Umbilical cord (tissue), 1 donor: ENCODE measurements at regions not wholly inside any gene's neighbourhood (a gene's known extent, or its start where the extent isn't known, plus 50 kb on each side); places are given as distances from the start of the nearest gene placed in this dataset.

ENCODE experiments used
- DNase-seq: peaks from one replicate; pipeline ENCODE4 v3.0.0-alpha.2; 2015; ENCODE audit warnings: low spot score

GRCh38 chr13:111893607-111894443, 173.1 kb upstream of the SOX1 start:
- DNase-seq, result no peak

- DNase-seq, result no peak
Observed at GRCh38 chr13:111895896-111896821, 170.8 kb upstream of the SOX1 start.

GRCh38 chr13:111897178-111897845, 169.6 kb upstream of the SOX1 start:
- DNase-seq, result no peak

GRCh38 chr13:111897846-111898215, 169.1 kb upstream of the SOX1 start:
- DNase-seq, result no peak

- DNase-seq, result no peak
Observed at GRCh38 chr13:111898956-111899713, 167.8 kb upstream of the SOX1 start.

GRCh38 chr13:111899714-111900389, 167.1 kb upstream of the SOX1 start:
- DNase-seq, result no peak

GRCh38 chr13:111900390-111901131, 166.4 kb upstream of the SOX1 start:
- DNase-seq, result no peak

GRCh38 chr13:111901267-111901915, 165.6 kb upstream of the SOX1 start:
- no peak for DNase-seq

GRCh38 chr13:111902726-111903125, 164.2 kb upstream of the SOX1 start:
- no peak for DNase-seq

- DNase-seq, result no peak
Observed at GRCh38 chr13:111903143-111903542, 163.8 kb upstream of the SOX1 start.

- DNase-seq, result no peak
Observed at GRCh38 chr13:111904166-111904565, 162.8 kb upstream of the SOX1 start.

- no peak for DNase-seq
Observed at GRCh38 chr13:111904701-111905608, 162.0 kb upstream of the SOX1 start.

GRCh38 chr13:111905609-111905945, 161.4 kb upstream of the SOX1 start:
- no peak for DNase-seq

- no peak for DNase-seq
Observed at GRCh38 chr13:111906306-111906705, 160.6 kb upstream of the SOX1 start.

- DNase-seq, result no peak
Observed at GRCh38 chr13:111906816-111907215, 160.1 kb upstream of the SOX1 start.

- no peak for DNase-seq
Observed at GRCh38 chr13:111907341-111907880, 159.5 kb upstream of the SOX1 start.

GRCh38 chr13:111908361-111908760, 158.6 kb upstream of the SOX1 start:
- DNase-seq, result no peak

- no peak for DNase-seq
Observed at GRCh38 chr13:111908981-111909380, 158.0 kb upstream of the SOX1 start.
